ENCODE measurements at regions not wholly inside any gene's neighbourhood (a gene's known extent, or its start where the extent isn't known, plus 50 kb on each side); places are given as distances from the start of the nearest gene placed in this dataset.

- TF ChIP-seq CTCF (IDR thresholded peaks at IDR 0.05; ENCODE audit: unreplicated experiment): no peak
- Mint-ChIP-seq H3K4me3 (no peak overlapping the region), H3K27ac (no peak overlapping the region), H3K9me3 (peaks cover 5% of the 10 kb centered on the region), H3K4me1 (peaks cover 2% of the 10 kb centered on the region), H3K36me3 (no peaks in the 10 kb centered on the region), H3K27me3 (ENCODE audit: low read depth) (no peaks in the 10 kb centered on the region)
- no peak for DNase-seq (ENCODE audit: low spot score in 2 of 2, unreplicated experiment in 2 of 2)
Measured at GRCh38 chr2:125684932-125685331, 971.0 kb upstream of the GYPC start.

- no peak for TF ChIP-seq CTCF (IDR thresholded peaks at IDR 0.05; ENCODE audit: unreplicated experiment)
- Mint-ChIP-seq H3K27me3 (ENCODE audit: low read depth) (no peaks in the 10 kb centered on the region), H3K9me3 (no peaks in the 10 kb centered on the region), H3K27ac (no peak overlapping the region), H3K4me3 (no peak overlapping the region), H3K4me1 (peaks cover 7% of the 10 kb centered on the region), H3K36me3 (no peaks in the 10 kb centered on the region)
- no peak for DNase-seq (ENCODE audit: low spot score in 2 of 2, unreplicated experiment in 2 of 2)
Measured at GRCh38 chr2:125696560-125696959, 959.4 kb upstream of the GYPC start.

- Mint-ChIP-seq H3K36me3 (no peaks in the 10 kb centered on the region), H3K4me3 (no peak overlapping the region), H3K9me3 (no peaks in the 10 kb centered on the region), H3K27me3 (ENCODE audit: low read depth) (no peaks in the 10 kb centered on the region), H3K4me1 (peaks cover 11% of the 10 kb centered on the region), H3K27ac (no peak overlapping the region)
- TF ChIP-seq CTCF (IDR thresholded peaks at IDR 0.05; ENCODE audit: unreplicated experiment): no peak
- DNase-seq (ENCODE audit: low spot score in 2 of 2, unreplicated experiment in 2 of 2): no peak
Measured at GRCh38 chr2:125698280-125698679, 957.7 kb upstream of the GYPC start.

- Mint-ChIP-seq H3K4me1 (peaks cover 8% of the 10 kb centered on the region), H3K27me3 (ENCODE audit: low read depth) (no peaks in the 10 kb centered on the region), H3K27ac (no peak overlapping the region), H3K9me3 (no peaks in the 10 kb centered on the region), H3K4me3 (no peak overlapping the region), H3K36me3 (no peaks in the 10 kb centered on the region)
- no peak for TF ChIP-seq CTCF (IDR thresholded peaks at IDR 0.05; ENCODE audit: unreplicated experiment)
- DNase-seq (ENCODE audit: low spot score in 2 of 2, unreplicated experiment in 2 of 2): no peak
Measured at GRCh38 chr2:125701070-125701469, 954.9 kb upstream of the GYPC start.

GRCh38 chr2:125707611-125708010, 948.3 kb upstream of the GYPC start:
- Mint-ChIP-seq H3K9me3 (no peaks in the 10 kb centered on the region), H3K36me3 (no peaks in the 10 kb centered on the region), H3K27me3 (ENCODE audit: low read depth) (no peaks in the 10 kb centered on the region), H3K27ac (no peak overlapping the region), H3K4me1 (peaks cover 29% of the 10 kb centered on the region), H3K4me3 (no peak overlapping the region)
- DNase-seq (ENCODE audit: low spot score in 2 of 2, unreplicated experiment in 2 of 2): no peak
- TF ChIP-seq CTCF (IDR thresholded peaks at IDR 0.05; ENCODE audit: unreplicated experiment): no peak

- no peak for TF ChIP-seq CTCF (IDR thresholded peaks at IDR 0.05; ENCODE audit: unreplicated experiment)
- H3K36me3 Mint-ChIP-seq: no peaks in the 10 kb centered on the region
- H3K27ac Mint-ChIP-seq: peak overlapping the region; percentile 58
- DNase-seq (ENCODE audit: low spot score in 2 of 2, unreplicated experiment in 2 of 2): no peak
- no peaks in the 10 kb centered on the region for H3K27me3 Mint-ChIP-seq (ENCODE audit: low read depth)
- no peak overlapping the region for H3K4me3 Mint-ChIP-seq
- H3K9me3 Mint-ChIP-seq: peaks cover 7% of the 10 kb centered on the region
- H3K4me1 Mint-ChIP-seq: peaks cover 30% of the 10 kb centered on the region
Measured at GRCh38 chr2:125710561-125710960, 945.4 kb upstream of the GYPC start.
